Activated CD4-positive, alpha-beta T cell treated with anti-CD3 and anti-CD28 coated beads, Interleukin-2, amount 10 ng/mL, durations not matched to agents 7 days and 5 days (primary cell): ENCODE measurements at regions not wholly inside any gene's neighbourhood (a gene's known extent, or its start where the extent isn't known, plus 50 kb on each side); places are given as distances from the start of the nearest gene placed in this dataset.
"Not testable (repeated sequence)": the region's sequence is repeated elsewhere in the genome, so short reads cannot be mapped to it uniquely, and the experiment has no call there.

ENCODE experiments used
- CTCF ChIA-PET: fragments of 350-600 bp; sonication (Branson Sonifier 250); formaldehyde crosslinking; loops from one replicate; lab custom pipeline; 2021; ENCODE audit warnings: antibody characterized with exemption; lab: Charles Lee
- POLR2A ChIA-PET: fragments of 350-600 bp; sonication (Branson Sonifier 250); formaldehyde crosslinking; loops from one replicate; lab custom pipeline; 2021; ENCODE audit warnings: antibody characterized with exemption; lab: Charles Lee
- DNase-seq: peaks from one replicate; pipeline ENCODE4 v3.0.0-alpha.2; 2020
- H3K27ac Mint-ChIP-seq: one replicate; pipeline ENCODE4 v1.8.0; 2021; ENCODE audit warnings: mild to moderate bottlenecking, moderate library complexity, mixed read lengths
- H3K27me3 Mint-ChIP-seq: one replicate; pipeline ENCODE4 v1.8.0; 2021; ENCODE audit warnings: mixed read lengths
- H3K36me3 Mint-ChIP-seq: one replicate; pipeline ENCODE4 v1.8.0; 2021; ENCODE audit warnings: low read depth, mixed read lengths
- H3K4me1 Mint-ChIP-seq: one replicate; pipeline ENCODE4 v1.8.0; 2021; ENCODE audit warnings: mixed read lengths
- H3K4me3 Mint-ChIP-seq: one replicate; pipeline ENCODE4 v1.8.0; 2021; ENCODE audit warnings: mild to moderate bottlenecking, moderate library complexity, mixed read lengths
- H3K9me3 Mint-ChIP-seq: one replicate; pipeline ENCODE4 v1.8.0; 2021; ENCODE audit warnings: mixed read lengths

DNA sequence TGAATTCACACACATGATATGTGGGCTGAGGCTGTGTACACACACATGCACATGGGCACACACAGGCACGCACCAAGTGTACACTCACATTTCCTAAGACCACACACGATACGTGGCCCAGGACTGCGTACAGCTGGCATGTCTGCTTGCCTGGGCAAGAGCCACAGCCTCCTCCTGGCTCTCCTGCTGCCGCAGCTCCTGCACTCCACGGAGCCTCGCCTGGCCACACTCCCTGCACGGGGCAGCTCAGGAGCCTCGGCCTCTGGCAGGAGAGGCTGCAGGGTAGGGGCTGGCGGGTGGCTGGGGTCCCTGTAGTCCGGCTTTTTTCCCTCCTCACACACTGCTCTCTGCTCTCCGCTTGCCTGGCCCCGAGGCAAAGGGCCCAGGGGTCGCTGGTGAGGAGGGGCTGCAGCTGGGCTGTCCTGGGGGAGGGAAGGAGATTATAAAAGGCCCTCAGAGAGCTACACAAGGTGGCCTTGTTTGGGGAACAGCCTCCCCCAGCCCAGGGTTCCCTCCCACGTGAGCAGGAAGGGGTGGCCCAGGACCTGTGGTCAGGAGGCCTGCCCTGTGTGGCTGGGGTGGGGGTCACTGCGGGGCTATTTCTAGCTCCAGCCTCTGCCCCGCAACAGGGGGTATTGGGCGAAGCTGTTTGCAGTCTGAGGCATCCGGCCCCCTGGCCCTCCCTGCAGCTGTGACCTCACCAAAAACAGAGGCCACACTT is 89.0 kb upstream of the SFSWAP start:
- no peak for DNase-seq
- peaks cover 2% of the 10 kb centered on the region for H3K36me3 Mint-ChIP-seq
- ChIA-PET CTCF (no interaction called here), POLR2A (no interaction called here)
- no peaks in the 10 kb centered on the region for H3K4me1 Mint-ChIP-seq
- peaks cover 6% of the 10 kb centered on the region for H3K9me3 Mint-ChIP-seq
- no peak overlapping the region for H3K27ac Mint-ChIP-seq
- H3K4me3 Mint-ChIP-seq, result no peak overlapping the region
- H3K27me3 Mint-ChIP-seq, result peaks cover 2% of the 10 kb centered on the region

DNA sequence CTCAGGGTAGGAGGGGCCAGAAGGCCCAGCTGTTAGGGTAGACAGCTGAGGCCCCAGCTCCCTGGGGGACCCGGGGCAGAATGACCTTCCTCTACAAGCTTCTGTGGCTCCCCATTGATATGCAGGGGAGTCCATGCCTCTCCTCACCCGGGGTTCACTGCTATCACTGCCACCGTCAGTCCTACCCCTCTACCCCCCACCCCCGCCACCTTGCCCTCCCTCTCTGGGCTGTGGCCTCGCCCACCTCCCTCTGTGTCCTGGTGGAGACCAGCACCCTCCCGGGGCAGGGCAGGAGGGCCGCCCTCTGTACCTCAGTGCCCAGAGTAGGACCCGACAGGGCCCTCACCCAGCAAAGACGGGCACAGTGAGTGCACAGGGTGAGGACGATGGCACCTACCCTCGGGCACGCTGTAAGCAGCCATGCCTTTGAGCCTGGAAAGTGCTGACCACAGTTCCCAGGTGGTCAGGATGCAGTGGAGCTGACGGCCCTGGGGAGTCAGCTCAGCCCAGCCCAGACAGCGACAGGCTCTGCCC is 88.4 kb upstream of the SFSWAP start:
- Mint-ChIP-seq H3K27ac (no peak overlapping the region), H3K9me3 (peaks cover 6% of the 10 kb centered on the region), H3K27me3 (peaks cover 2% of the 10 kb centered on the region), H3K4me3 (no peak overlapping the region), H3K36me3 (peaks cover 2% of the 10 kb centered on the region), H3K4me1 (no peaks in the 10 kb centered on the region)
- POLR2A ChIA-PET, result no interaction called here
- DNase-seq, result no peak
- CTCF ChIA-PET, result no interaction called here

DNA sequence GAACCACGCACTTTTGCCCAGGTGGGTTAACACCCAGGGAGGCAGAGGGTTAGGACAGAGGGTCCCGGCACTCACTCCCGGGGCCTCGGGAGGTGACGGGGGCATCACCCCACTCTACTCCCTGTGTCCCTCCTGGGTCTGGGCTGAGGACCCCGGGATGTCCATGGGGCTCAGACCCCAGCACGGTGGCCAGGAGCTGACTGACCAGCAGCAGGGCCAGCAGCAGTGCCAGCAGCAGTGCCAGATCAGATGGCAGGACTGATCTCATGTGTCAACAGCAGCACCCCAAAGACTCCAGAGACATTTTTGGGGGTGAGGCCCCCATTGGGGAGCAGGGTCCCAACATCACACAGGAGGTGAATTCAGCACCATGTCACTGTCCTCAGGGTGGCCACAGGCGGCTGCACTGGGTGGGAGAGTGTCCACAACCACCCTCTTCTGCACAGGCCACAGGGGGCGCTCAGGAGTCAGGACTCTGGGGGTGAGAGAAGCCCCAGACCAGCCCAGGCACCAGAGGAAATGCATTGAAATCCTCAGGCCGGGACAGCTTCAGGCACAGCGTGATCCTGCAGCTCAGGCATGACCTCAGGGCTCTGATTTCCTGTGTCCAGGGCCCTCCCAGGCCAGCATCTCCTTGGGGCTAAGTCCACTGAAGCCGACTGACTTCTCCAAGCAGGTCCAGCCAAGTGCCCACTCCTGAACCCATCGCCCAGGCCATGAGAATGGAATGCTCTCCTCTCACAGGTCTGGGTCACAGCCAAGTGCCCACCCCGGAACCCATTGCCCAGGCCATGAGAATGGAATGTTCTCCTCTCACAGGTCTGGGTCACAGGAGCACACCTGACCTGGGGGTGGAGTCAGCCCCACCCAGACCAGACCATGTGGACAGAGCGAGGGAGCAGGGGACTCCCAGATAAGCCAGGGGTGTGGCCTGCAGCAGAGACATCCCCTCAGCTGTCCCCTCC is 87.2 kb upstream of the SFSWAP start:
- H3K4me1 Mint-ChIP-seq, CTCF ChIA-PET: not testable (repeated sequence)

DNA sequence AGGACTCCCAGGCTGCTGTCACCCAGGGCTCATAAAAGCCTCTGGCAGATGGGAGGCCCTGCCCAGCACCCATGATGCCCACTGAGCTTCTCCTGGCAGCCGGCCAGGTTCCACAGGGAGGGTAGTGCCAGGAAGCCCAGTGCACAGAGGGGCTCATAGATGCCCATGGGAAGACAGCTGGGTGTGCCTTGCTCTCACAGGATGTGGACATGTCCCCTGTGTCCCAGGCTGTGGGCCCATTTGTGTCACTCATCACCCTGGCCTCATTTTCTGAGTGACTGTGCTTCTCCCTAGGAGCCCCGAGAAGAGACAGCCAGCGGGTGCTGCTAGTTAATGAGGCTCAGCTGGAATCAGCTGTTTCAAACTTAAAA is 86.5 kb upstream of the SFSWAP start:
- CTCF ChIA-PET, result not testable (repeated sequence)

More for the DNA sequence above, 87.2 kb upstream of the SFSWAP start:
- POLR2A ChIA-PET, H3K9me3 Mint-ChIP-seq, DNase-seq, H3K27me3 Mint-ChIP-seq, H3K4me3 Mint-ChIP-seq, H3K36me3 Mint-ChIP-seq, H3K27ac Mint-ChIP-seq: not testable (repeated sequence)

GRCh38 chr12:131624756-131625501 is 86.0 kb upstream of the SFSWAP start:
- DNase-seq, H3K27me3 Mint-ChIP-seq, H3K4me1 Mint-ChIP-seq, CTCF ChIA-PET, H3K36me3 Mint-ChIP-seq, H3K4me3 Mint-ChIP-seq, POLR2A ChIA-PET: not testable (repeated sequence)
- Mint-ChIP-seq H3K9me3 (peaks cover 12% of the 10 kb centered on the region), H3K27ac (peak overlapping the region; percentile 60)

More for the DNA sequence above, 86.5 kb upstream of the SFSWAP start:
- DNase-seq, H3K4me3 Mint-ChIP-seq, POLR2A ChIA-PET, H3K27ac Mint-ChIP-seq, H3K4me1 Mint-ChIP-seq, H3K36me3 Mint-ChIP-seq, H3K9me3 Mint-ChIP-seq, H3K27me3 Mint-ChIP-seq: not testable (repeated sequence)

DNA sequence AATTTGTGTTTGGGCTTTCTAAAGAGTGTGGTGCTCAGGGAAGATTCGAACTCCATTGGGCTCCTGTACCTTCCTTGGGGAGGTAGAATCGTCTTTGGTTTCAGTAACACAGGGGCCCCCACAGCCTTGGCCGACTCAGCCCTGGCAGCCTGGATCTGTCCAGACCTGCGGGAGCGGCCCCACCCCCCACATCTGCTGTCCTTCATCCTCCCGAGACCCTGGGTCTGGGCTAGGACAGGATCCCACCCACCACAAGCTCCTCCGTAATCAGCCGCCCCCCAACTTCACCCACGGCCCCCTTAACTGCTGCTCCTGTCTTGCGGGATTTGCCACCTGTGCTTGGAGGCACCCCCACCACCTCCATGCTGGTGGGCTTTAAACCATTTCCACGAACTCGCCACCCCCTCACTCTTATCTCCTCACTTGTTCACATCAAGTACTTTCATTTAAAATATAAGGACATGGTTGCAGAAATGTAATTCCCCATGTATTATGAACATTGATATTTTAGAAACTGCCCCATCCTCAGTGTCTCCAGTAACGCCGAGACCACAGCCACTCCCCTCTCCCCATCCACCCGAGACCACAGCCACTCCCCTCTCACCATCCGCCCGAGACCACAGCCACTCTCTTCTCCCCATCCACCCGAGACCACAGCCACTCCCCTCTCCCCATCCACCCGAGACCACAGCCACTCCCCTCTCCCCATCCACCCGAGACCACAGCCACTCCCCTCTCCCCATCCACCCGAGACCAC is 84.7 kb upstream of the SFSWAP start:
- DNase-seq, H3K4me3 Mint-ChIP-seq, CTCF ChIA-PET, H3K36me3 Mint-ChIP-seq, H3K4me1 Mint-ChIP-seq, H3K27me3 Mint-ChIP-seq, POLR2A ChIA-PET: not testable (repeated sequence)
- Mint-ChIP-seq H3K27ac (peak overlapping the region; percentile 71), H3K9me3 (peaks cover 12% of the 10 kb centered on the region)

DNA sequence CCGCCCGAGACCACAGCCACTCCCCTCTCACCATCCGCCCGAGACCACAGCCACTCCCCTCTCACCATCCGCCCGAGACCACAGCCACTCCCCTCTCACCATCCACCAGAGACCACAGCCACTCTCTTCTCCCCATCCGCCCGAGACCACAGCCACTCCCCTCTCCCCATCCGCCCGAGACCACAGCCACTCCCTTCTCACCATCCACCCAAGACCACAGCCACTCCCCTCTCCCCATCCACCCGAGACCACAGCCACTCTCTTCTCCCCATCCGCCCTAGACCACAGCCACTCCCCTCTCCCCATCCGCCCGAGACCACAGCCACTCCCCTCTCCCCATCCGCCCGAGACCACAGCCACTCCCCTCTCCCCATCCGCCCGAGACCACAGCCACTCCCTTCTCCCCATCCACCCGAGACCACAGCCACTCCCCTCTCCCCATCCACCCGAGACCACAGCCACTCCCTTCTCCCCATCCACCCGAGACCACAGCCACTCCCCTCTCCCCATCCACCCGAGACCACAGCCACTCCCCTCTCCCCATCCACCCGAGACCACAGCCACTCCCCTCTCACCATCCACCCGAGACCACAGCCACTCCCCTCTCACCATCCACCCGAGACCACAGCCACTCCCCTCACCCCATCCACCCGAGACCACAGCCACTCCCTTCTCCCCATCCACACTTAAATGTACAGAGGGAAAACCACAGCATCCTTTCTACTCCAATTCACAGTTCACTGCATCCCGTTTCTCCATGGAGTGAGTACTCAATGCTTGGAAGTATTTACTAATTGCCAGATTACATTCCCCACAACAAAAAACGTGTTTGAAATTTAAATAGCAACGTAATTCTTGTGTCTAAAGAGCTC is 83.5 kb upstream of the SFSWAP start:
- POLR2A ChIA-PET, H3K4me1 Mint-ChIP-seq, H3K36me3 Mint-ChIP-seq, DNase-seq, H3K27me3 Mint-ChIP-seq, CTCF ChIA-PET: not testable (repeated sequence)
- Mint-ChIP-seq H3K27ac (peak overlapping the region; percentile 89), H3K9me3 (peaks cover 12% of the 10 kb centered on the region), H3K4me3 (peak overlapping the region; percentile 36)

DNA sequence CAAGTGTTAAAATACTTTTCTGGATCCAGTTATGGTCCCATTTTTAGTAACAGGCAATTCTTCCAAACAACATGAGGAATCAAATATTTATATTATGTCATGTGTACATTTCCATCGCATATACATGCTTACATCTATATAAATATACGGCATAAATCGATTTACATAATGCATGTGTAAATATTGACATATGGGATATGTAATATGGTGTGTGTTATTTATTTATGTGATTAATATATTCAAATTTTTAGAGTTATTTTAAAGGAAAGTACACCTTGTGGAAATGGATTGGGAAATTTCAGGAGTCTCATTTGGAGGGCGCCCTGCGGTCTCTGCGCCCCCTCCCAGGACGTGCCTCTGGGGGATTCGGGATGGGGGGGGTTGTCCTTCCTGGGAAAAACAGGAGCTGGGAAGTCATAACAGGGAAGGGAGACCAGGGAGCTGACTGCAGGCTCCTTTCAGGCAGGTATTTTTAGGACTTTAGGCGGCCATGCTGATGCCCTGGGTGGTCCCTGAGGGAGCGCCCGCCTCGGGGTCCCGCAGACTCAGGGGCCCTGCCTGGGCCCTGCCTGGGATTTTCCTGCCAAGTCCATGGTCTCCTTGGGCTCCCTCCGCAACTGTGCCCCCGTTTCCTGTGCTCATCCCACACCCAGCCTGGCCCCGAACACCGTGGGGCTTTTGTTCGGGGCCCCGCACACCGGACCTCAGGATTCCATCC is 82.7 kb upstream of the SFSWAP start:
- Mint-ChIP-seq H3K4me3 (no peak overlapping the region), H3K27me3 (peaks cover 1% of the 10 kb centered on the region), H3K27ac (peak overlapping the region; percentile 89), H3K36me3 (peaks cover 4% of the 10 kb centered on the region), H3K9me3 (peaks cover 12% of the 10 kb centered on the region), H3K4me1 (peaks cover 2% of the 10 kb centered on the region)
- ChIA-PET POLR2A (no interaction called here), CTCF (no interaction called here)
- DNase-seq, result no peak

- peaks cover 12% of the 10 kb centered on the region for H3K9me3 Mint-ChIP-seq
- DNase-seq, result no peak
- H3K4me1 Mint-ChIP-seq, result peaks cover 2% of the 10 kb centered on the region
- peaks cover 4% of the 10 kb centered on the region for H3K36me3 Mint-ChIP-seq
- CTCF ChIA-PET, result no interaction called here
- POLR2A ChIA-PET, result no interaction called here
- no peak overlapping the region for H3K4me3 Mint-ChIP-seq
- H3K27me3 Mint-ChIP-seq, result peaks cover 1% of the 10 kb centered on the region
- no peak overlapping the region for H3K27ac Mint-ChIP-seq
Observed at GRCh38 chr12:131628766-131629448, 82.0 kb upstream of the SFSWAP start.

GRCh38 chr12:131631230-131631629 is 79.7 kb upstream of the SFSWAP start:
- Mint-ChIP-seq H3K36me3 (peaks cover 2% of the 10 kb centered on the region), H3K27me3 (peaks cover 1% of the 10 kb centered on the region), H3K9me3 (peaks cover 6% of the 10 kb centered on the region), H3K4me1 (peaks cover 2% of the 10 kb centered on the region), H3K4me3 (no peak overlapping the region), H3K27ac (no peak overlapping the region)
- no peak for DNase-seq
- ChIA-PET POLR2A (no interaction called here), CTCF (no interaction called here)
